CD4-positive, alpha-beta memory T cell (primary cell): ENCODE measurements at regions not wholly inside any gene's neighbourhood (a gene's known extent, or its start where the extent isn't known, plus 50 kb on each side); places are given as distances from the start of the nearest gene placed in this dataset.

Experiments
- CTCF ChIA-PET: fragments of 350-600 bp; sonication (Branson Sonifier 250); formaldehyde crosslinking; loops from one replicate; lab custom pipeline; 2021; ENCODE audit warnings: inconsistent platforms; ENCODE audit not compliant: partially characterized antibody; lab: Charles Lee
- POLR2A ChIA-PET: fragments of 350-600 bp; sonication (Branson Sonifier 250); formaldehyde crosslinking; loops from one replicate; lab custom pipeline; 2021; ENCODE audit not compliant: partially characterized antibody; lab: Charles Lee
- DNase-seq, 5 donors: peaks; one replicate each; pipeline versions ENCODE4 v3.0.0 to v3.0.0-alpha.2; 2020 to 2022; ENCODE audit warnings: mixed read lengths in 1 of 5
- H3K27ac ChIP-seq: one replicate; pipeline ENCODE4 v1.7.0; 2013; ENCODE audit warnings: low read depth, low read length
- H3K27me3 ChIP-seq: 2 replicates; pipeline ENCODE4 v1.7.0; 2013; ENCODE audit warnings: mild to moderate bottlenecking, low read length, moderate library complexity; ENCODE audit not compliant: insufficient read depth
- H3K36me3 ChIP-seq: 2 replicates; pipeline ENCODE4 v1.7.0; 2013; ENCODE audit warnings: mild to moderate bottlenecking, low read length, moderate library complexity; ENCODE audit not compliant: insufficient read depth
- H3K4me1 ChIP-seq: 2 replicates; pipeline ENCODE4 v1.7.0; 2013; ENCODE audit warnings: mild to moderate bottlenecking, low read length, moderate library complexity; ENCODE audit not compliant: insufficient read depth
- H3K4me3 ChIP-seq, 2 donors: one replicate each; pipeline ENCODE4 v1.7.0; 2013; ENCODE audit warnings: low read length in 2 of 2, mild to moderate bottlenecking in 1 of 2
- H3K9me3 ChIP-seq, 2 donors: one replicate each; pipeline ENCODE4 v1.7.0; 2013; ENCODE audit warnings: low read length in 2 of 2, control low read depth in 1 of 2; ENCODE audit not compliant: control insufficient read depth in 1 of 2
- H3K27ac Mint-ChIP-seq, 7 donors: one replicate each; pipeline ENCODE4 v1.8.0; 2020 to 2021; ENCODE audit warnings: mixed read lengths in 7 of 7, mild to moderate bottlenecking in 6 of 7, inconsistent platforms in 3 of 7, moderate library complexity in 3 of 7
- H3K27me3 Mint-ChIP-seq, 2 donors: one replicate each; pipeline ENCODE4 v1.8.0; 2020 to 2021; ENCODE audit warnings: mixed read lengths in 2 of 2
- H3K36me3 Mint-ChIP-seq, 2 donors: one replicate each; pipeline ENCODE4 v1.8.0; 2020 to 2021; ENCODE audit warnings: mixed read lengths in 2 of 2, inconsistent platforms in 1 of 2, mild to moderate bottlenecking in 1 of 2
- H3K4me1 Mint-ChIP-seq, 4 donors: one replicate each; pipeline ENCODE4 v1.8.0; 2020 to 2021; ENCODE audit warnings: mixed read lengths in 4 of 4, mild to moderate bottlenecking in 1 of 4
- H3K4me3 Mint-ChIP-seq, 8 donors: one replicate each; pipeline ENCODE4 v1.8.0; 2020 to 2021; ENCODE audit warnings: mixed read lengths in 8 of 8, mild to moderate bottlenecking in 7 of 8, moderate library complexity in 6 of 8, inconsistent platforms in 3 of 8
- H3K9me3 Mint-ChIP-seq, 8 donors: one replicate each; pipeline ENCODE4 v1.8.0; 2020 to 2021; ENCODE audit warnings: mixed read lengths in 8 of 8, mild to moderate bottlenecking in 5 of 8, inconsistent platforms in 3 of 8, moderate library complexity in 1 of 8
- intact Hi-C: fragments of 100-400 bp; cut with micrococcal nuclease; formaldehyde crosslinking; loops from one replicate; pipeline ENCODE4 v1.15.1; 2023

GRCh38 chr2:16043627-16044026 is 103.3 kb downstream of the MYCN start:
- DNase-seq: no peak
- H3K36me3 Mint-ChIP-seq: no peaks in the 10 kb centered on the region
- Histone ChIP-seq H3K4me1 (no peaks in the 10 kb centered on the region), H3K27ac (no peak overlapping the region), H3K27me3 (no peaks in the 10 kb centered on the region), H3K36me3 (no peaks in the 10 kb centered on the region), H3K4me3 (no peak overlapping the region), H3K9me3 (no peaks in the 10 kb centered on the region)
- CTCF ChIA-PET: no interaction called here
- intact Hi-C loops: no loop called here
- no peak overlapping the region for H3K4me3 Mint-ChIP-seq
- peaks cover 0 to 4% of the 10 kb centered on the region in 2 donors for H3K27me3 Mint-ChIP-seq
- no peaks in the 10 kb centered on the region for H3K4me1 Mint-ChIP-seq
- POLR2A ChIA-PET: no interaction called here
- peaks cover 0 to 5% (median 0%) of the 10 kb centered on the region in 8 donors for H3K9me3 Mint-ChIP-seq
- no peak overlapping the region for H3K27ac Mint-ChIP-seq

DNA sequence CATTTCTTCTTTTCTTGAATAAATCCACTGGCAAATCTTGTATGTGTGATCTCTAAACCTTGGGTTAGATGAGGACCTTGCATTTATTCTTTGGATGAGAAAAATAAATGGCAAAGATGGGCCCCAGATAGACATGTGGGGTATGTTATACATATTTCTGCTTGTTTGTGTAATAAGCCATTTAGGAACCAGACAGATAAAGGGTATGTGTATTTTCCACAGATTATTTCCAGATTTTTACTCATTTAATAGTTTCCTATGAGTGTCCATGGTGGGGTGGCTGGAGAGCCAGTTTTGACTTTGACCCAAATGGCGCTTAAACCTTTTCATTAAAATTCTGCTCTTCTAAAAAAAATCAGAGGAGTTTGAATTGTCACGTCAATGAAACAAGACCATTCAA is 102.8 kb downstream of the MYCN start:
- ChIA-PET CTCF (no interaction called here), POLR2A (no interaction called here)
- Histone ChIP-seq H3K4me3 (no peak overlapping the region), H3K27ac (no peak overlapping the region), H3K36me3 (no peaks in the 10 kb centered on the region), H3K4me1 (no peaks in the 10 kb centered on the region), H3K9me3 (no peaks in the 10 kb centered on the region), H3K27me3 (no peaks in the 10 kb centered on the region)
- no peak for DNase-seq
- no peak overlapping the region for H3K27ac Mint-ChIP-seq
- H3K36me3 Mint-ChIP-seq: no peaks in the 10 kb centered on the region
- H3K4me3 Mint-ChIP-seq: no peak overlapping the region
- intact Hi-C loops: no loop called here
- peaks cover 0 to 5% (median 0%) of the 10 kb centered on the region in 8 donors for H3K9me3 Mint-ChIP-seq
- no peaks in the 10 kb centered on the region for H3K4me1 Mint-ChIP-seq
- peaks cover 0 to 4% of the 10 kb centered on the region in 2 donors for H3K27me3 Mint-ChIP-seq

GRCh38 chr2:16042201-16042700 is 101.9 kb downstream of the MYCN start:
- DNase-seq: no peak
- Histone ChIP-seq H3K27ac (no peak overlapping the region), H3K27me3 (no peaks in the 10 kb centered on the region), H3K4me3 (no peak overlapping the region), H3K4me1 (no peaks in the 10 kb centered on the region), H3K9me3 (no peaks in the 10 kb centered on the region), H3K36me3 (no peaks in the 10 kb centered on the region)
- H3K4me3 Mint-ChIP-seq: no peak overlapping the region
- H3K36me3 Mint-ChIP-seq: no peaks in the 10 kb centered on the region
- peaks cover 0 to 5% (median 0%) of the 10 kb centered on the region in 8 donors for H3K9me3 Mint-ChIP-seq
- intact Hi-C loops: no loop called here
- peaks cover 0 to 4% of the 10 kb centered on the region in 2 donors for H3K27me3 Mint-ChIP-seq
- ChIA-PET CTCF (no interaction called here), POLR2A (no interaction called here)
- H3K27ac Mint-ChIP-seq: peak overlapping the region in 1 of 7 donors; percentile 60
- no peaks in the 10 kb centered on the region for H3K4me1 Mint-ChIP-seq

DNA sequence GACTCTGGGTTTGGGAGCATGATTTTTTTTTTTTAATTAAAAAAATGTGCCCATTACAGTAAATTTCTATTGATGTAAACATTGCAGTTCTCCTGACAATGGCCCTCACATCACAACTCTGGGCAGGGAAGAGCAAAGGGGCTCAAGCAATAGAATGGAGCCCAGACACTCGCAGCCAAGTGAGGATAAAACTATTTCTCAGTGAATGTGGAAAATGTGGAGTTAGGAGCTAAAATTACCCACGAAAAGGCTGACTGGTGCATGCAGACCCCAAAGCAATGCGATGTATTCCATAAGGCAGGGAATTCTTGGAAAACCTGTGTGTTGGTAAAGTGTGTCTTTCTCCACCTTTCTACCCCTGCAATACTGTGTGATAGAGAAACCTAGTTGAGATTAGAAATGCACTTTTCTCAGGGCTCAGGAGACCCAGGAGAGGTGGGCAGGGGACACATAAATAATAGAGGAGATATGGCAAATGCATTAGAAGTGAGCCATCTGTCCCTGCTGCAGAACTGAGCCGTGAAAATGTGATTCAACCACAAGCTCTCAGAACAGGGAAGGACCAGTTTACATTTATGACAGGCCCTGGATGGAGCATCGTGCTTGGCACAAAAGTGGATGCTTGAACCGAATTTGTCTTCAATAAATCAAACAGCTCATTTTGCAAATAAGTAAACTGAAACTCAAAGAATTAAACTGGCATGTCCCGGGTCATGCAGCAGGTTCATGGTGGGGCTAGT is 100.1 kb downstream of the MYCN start:
- H3K4me1 ChIP-seq: no peaks in the 10 kb centered on the region
- H3K9me3 ChIP-seq: no peaks in the 10 kb centered on the region
- no peak for DNase-seq
- no peaks in the 10 kb centered on the region for H3K36me3 Mint-ChIP-seq
- H3K4me3 ChIP-seq: no peak overlapping the region
- H3K36me3 ChIP-seq: no peaks in the 10 kb centered on the region
- no peaks in the 10 kb centered on the region for H3K4me1 Mint-ChIP-seq
- POLR2A ChIA-PET: no interaction called here
- H3K27ac ChIP-seq: no peak overlapping the region
- no peaks in the 10 kb centered on the region for H3K27me3 ChIP-seq
- intact Hi-C loops: no loop called here
- no peak overlapping the region for H3K27ac Mint-ChIP-seq
- H3K4me3 Mint-ChIP-seq: peak overlapping the region in 1 of 8 donors; percentile 36
- CTCF ChIA-PET: no interaction called here
- peaks cover 0 to 4% of the 10 kb centered on the region in 2 donors for H3K27me3 Mint-ChIP-seq
- H3K9me3 Mint-ChIP-seq: peaks cover 0 to 5% (median 0%) of the 10 kb centered on the region in 8 donors

- Histone ChIP-seq H3K27me3 (no peaks in the 10 kb centered on the region), H3K9me3 (no peaks in the 10 kb centered on the region), H3K27ac (no peak overlapping the region), H3K4me3 (no peak overlapping the region), H3K36me3 (no peaks in the 10 kb centered on the region), H3K4me1 (no peaks in the 10 kb centered on the region)
- POLR2A ChIA-PET: no interaction called here
- no peaks in the 10 kb centered on the region for H3K36me3 Mint-ChIP-seq
- H3K27ac Mint-ChIP-seq: no peak overlapping the region
- peaks cover 0 to 4% of the 10 kb centered on the region in 2 donors for H3K27me3 Mint-ChIP-seq
- H3K4me3 Mint-ChIP-seq: no peak overlapping the region
- intact Hi-C loops: no loop called here
- CTCF ChIA-PET: no interaction called here
- no peaks in the 10 kb centered on the region for H3K4me1 Mint-ChIP-seq
- H3K9me3 Mint-ChIP-seq: peaks cover 0 to 5% (median 0%) of the 10 kb centered on the region in 8 donors
- DNase-seq: no peak
Observed at GRCh38 chr2:16039823-16040222, 99.5 kb downstream of the MYCN start.

GRCh38 chr2:16039055-16039454 is 98.7 kb downstream of the MYCN start:
- H3K36me3 Mint-ChIP-seq: no peaks in the 10 kb centered on the region
- Histone ChIP-seq H3K4me3 (no peak overlapping the region), H3K27me3 (no peaks in the 10 kb centered on the region), H3K27ac (no peak overlapping the region), H3K36me3 (no peaks in the 10 kb centered on the region), H3K9me3 (no peaks in the 10 kb centered on the region), H3K4me1 (no peaks in the 10 kb centered on the region)
- no peak overlapping the region for H3K4me3 Mint-ChIP-seq
- no peak for DNase-seq
- no peak overlapping the region for H3K27ac Mint-ChIP-seq
- H3K27me3 Mint-ChIP-seq: peaks cover 0 to 4% of the 10 kb centered on the region in 2 donors
- intact Hi-C loops: no loop called here
- CTCF ChIA-PET: no interaction called here
- POLR2A ChIA-PET: no interaction called here
- no peaks in the 10 kb centered on the region for H3K4me1 Mint-ChIP-seq
- H3K9me3 Mint-ChIP-seq: peaks cover 0 to 5% (median 0%) of the 10 kb centered on the region in 8 donors

DNA sequence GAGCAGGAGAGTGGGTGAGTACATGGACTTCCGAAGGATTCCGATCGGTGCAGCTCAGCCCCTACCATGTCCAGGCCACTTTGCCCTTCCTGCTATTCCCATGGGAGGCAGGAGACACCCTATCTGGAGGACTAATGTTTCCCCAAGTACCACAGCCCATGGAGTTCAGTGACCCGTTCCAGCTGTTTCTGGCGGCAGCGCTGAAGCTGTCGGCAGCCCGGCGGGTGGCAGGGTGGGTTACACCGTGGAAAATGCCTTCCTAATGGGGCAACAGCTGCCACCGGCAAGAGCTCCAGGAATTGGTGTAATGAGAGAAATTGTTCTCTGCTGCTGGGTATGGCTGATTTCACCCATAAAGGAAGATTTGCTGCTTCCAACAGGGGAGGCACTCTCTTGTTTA is 98.3 kb downstream of the MYCN start:
- H3K9me3 Mint-ChIP-seq: peaks cover 0 to 5% (median 0%) of the 10 kb centered on the region in 8 donors
- no peak overlapping the region for H3K4me3 Mint-ChIP-seq
- CTCF ChIA-PET: no interaction called here
- POLR2A ChIA-PET: no interaction called here
- Histone ChIP-seq H3K9me3 (no peaks in the 10 kb centered on the region), H3K4me1 (no peaks in the 10 kb centered on the region), H3K27ac (no peak overlapping the region), H3K36me3 (no peaks in the 10 kb centered on the region), H3K4me3 (no peak overlapping the region), H3K27me3 (no peaks in the 10 kb centered on the region)
- intact Hi-C loops: no loop called here
- H3K4me1 Mint-ChIP-seq: no peaks in the 10 kb centered on the region
- H3K36me3 Mint-ChIP-seq: no peaks in the 10 kb centered on the region
- no peak overlapping the region for H3K27ac Mint-ChIP-seq
- H3K27me3 Mint-ChIP-seq: peaks cover 0 to 4% of the 10 kb centered on the region in 2 donors
- DNase-seq: no peak
